ENCODE measurements at regions not wholly inside any gene's neighbourhood (a gene's known extent, or its start where the extent isn't known, plus 50 kb on each side); places are given as distances from the start of the nearest gene placed in this dataset.

GRCh38 chr6:163809364-163809763 is 394.8 kb downstream of the QKI start:
- H3K27me3 Mint-ChIP-seq (ENCODE audit: unreplicated experiment) = no peaks in the 10 kb centered on the region
- H3K4me1 Mint-ChIP-seq (ENCODE audit: unreplicated experiment) = no peaks in the 10 kb centered on the region
- no peaks in the 10 kb centered on the region for H3K9me3 Mint-ChIP-seq (ENCODE audit: unreplicated experiment)
- H3K27ac Mint-ChIP-seq (ENCODE audit: unreplicated experiment) = no peak overlapping the region
- TF ChIP-seq CTCF (IDR thresholded peaks at IDR 0.05) = no peak
- DNase-seq (ENCODE audit: extremely low spot score, unreplicated experiment) = no peak
- no peaks in the 10 kb centered on the region for H3K36me3 Mint-ChIP-seq (ENCODE audit: unreplicated experiment)
- H3K4me3 Mint-ChIP-seq (ENCODE audit: unreplicated experiment) = no peak overlapping the region

- no peak for TF ChIP-seq CTCF (IDR thresholded peaks at IDR 0.05)
- H3K27me3 Mint-ChIP-seq (ENCODE audit: unreplicated experiment) = no peaks in the 10 kb centered on the region
These were observed 394.4 kb downstream of the QKI start for GRCh38 chr6:163808871-163809270.

GRCh38 chr6:163808231-163808630 is 393.7 kb downstream of the QKI start:
- H3K4me1 Mint-ChIP-seq (ENCODE audit: unreplicated experiment) = no peaks in the 10 kb centered on the region
- no peak overlapping the region for H3K27ac Mint-ChIP-seq (ENCODE audit: unreplicated experiment)
- no peaks in the 10 kb centered on the region for H3K27me3 Mint-ChIP-seq (ENCODE audit: unreplicated experiment)
- TF ChIP-seq CTCF (IDR thresholded peaks at IDR 0.05) = no peak
- no peak for DNase-seq (ENCODE audit: extremely low spot score, unreplicated experiment)
- no peaks in the 10 kb centered on the region for H3K9me3 Mint-ChIP-seq (ENCODE audit: unreplicated experiment)
- no peaks in the 10 kb centered on the region for H3K36me3 Mint-ChIP-seq (ENCODE audit: unreplicated experiment)
- H3K4me3 Mint-ChIP-seq (ENCODE audit: unreplicated experiment) = no peak overlapping the region

More at GRCh38 chr6:163808871-163809270, 394.4 kb downstream of the QKI start:
- no peaks in the 10 kb centered on the region for H3K36me3 Mint-ChIP-seq (ENCODE audit: unreplicated experiment)
- no peak overlapping the region for H3K4me3 Mint-ChIP-seq (ENCODE audit: unreplicated experiment)
- no peak for DNase-seq (ENCODE audit: extremely low spot score, unreplicated experiment)
- H3K4me1 Mint-ChIP-seq (ENCODE audit: unreplicated experiment) = no peaks in the 10 kb centered on the region
- no peak overlapping the region for H3K27ac Mint-ChIP-seq (ENCODE audit: unreplicated experiment)
- H3K9me3 Mint-ChIP-seq (ENCODE audit: unreplicated experiment) = no peaks in the 10 kb centered on the region

GRCh38 chr6:163806755-163807499 is 392.4 kb downstream of the QKI start:
- no peak for TF ChIP-seq CTCF (IDR thresholded peaks at IDR 0.05)
- Mint-ChIP-seq H3K4me3 (ENCODE audit: unreplicated experiment) (no peak overlapping the region), H3K27ac (ENCODE audit: unreplicated experiment) (no peak overlapping the region), H3K4me1 (ENCODE audit: unreplicated experiment) (no peaks in the 10 kb centered on the region), H3K27me3 (ENCODE audit: unreplicated experiment) (peaks cover 4% of the 10 kb centered on the region), H3K36me3 (ENCODE audit: unreplicated experiment) (no peaks in the 10 kb centered on the region), H3K9me3 (ENCODE audit: unreplicated experiment) (no peaks in the 10 kb centered on the region)
- DNase-seq (ENCODE audit: extremely low spot score, unreplicated experiment) = no peak

- no peak overlapping the region for H3K4me3 Mint-ChIP-seq (ENCODE audit: unreplicated experiment)
- no peak overlapping the region for H3K27ac Mint-ChIP-seq (ENCODE audit: unreplicated experiment)
- no peak for TF ChIP-seq CTCF (IDR thresholded peaks at IDR 0.05)
- no peaks in the 10 kb centered on the region for H3K9me3 Mint-ChIP-seq (ENCODE audit: unreplicated experiment)
- no peak for DNase-seq (ENCODE audit: extremely low spot score, unreplicated experiment)
- H3K27me3 Mint-ChIP-seq (ENCODE audit: unreplicated experiment) = peaks cover 6% of the 10 kb centered on the region
- no peaks in the 10 kb centered on the region for H3K36me3 Mint-ChIP-seq (ENCODE audit: unreplicated experiment)
- H3K4me1 Mint-ChIP-seq (ENCODE audit: unreplicated experiment) = no peaks in the 10 kb centered on the region
These were observed 390.5 kb downstream of the QKI start for GRCh38 chr6:163804991-163805390.
